Superior temporal gyrus (tissue), 1 donor: ENCODE measurements at regions not wholly inside any gene's neighbourhood (a gene's known extent, or its start where the extent isn't known, plus 50 kb on each side); places are given as distances from the start of the nearest gene placed in this dataset.
"Not testable (repeated sequence)": the region's sequence is repeated elsewhere in the genome, so short reads cannot be mapped to it uniquely, and the experiment has no call there.

Experiments
- DNase-seq: peaks from one replicate; pipeline ENCODE4 v3.0.0-alpha.2; 2016; ENCODE audit errors: extremely low spot score

GRCh38 chr2:111400598-111401253, 280.0 kb downstream of the BCL2L11 start:
- DNase-seq = not testable (repeated sequence)

GRCh38 chr2:111401270-111402140, 280.8 kb downstream of the BCL2L11 start:
- not testable (repeated sequence) for DNase-seq

GRCh38 chr2:111402450-111402849, 281.7 kb downstream of the BCL2L11 start:
- not testable (repeated sequence) for DNase-seq

GRCh38 chr2:111403287-111403686, 282.6 kb downstream of the BCL2L11 start:
- DNase-seq = not testable (repeated sequence)

GRCh38 chr2:111406616-111407015, 285.9 kb downstream of the BCL2L11 start:
- not testable (repeated sequence) for DNase-seq

- not testable (repeated sequence) for DNase-seq
Observed at GRCh38 chr2:111407632-111408194, 287.0 kb downstream of the BCL2L11 start.

GRCh38 chr2:111410868-111411406, 290.2 kb downstream of the BCL2L11 start:
- not testable (repeated sequence) for DNase-seq

GRCh38 chr2:111411867-111412681, 291.4 kb downstream of the BCL2L11 start:
- not testable (repeated sequence) for DNase-seq

- DNase-seq = not testable (repeated sequence)
Observed at GRCh38 chr2:111412841-111413650, 292.3 kb downstream of the BCL2L11 start.

- not testable (repeated sequence) for DNase-seq
Observed at GRCh38 chr2:111413950-111414349, 293.2 kb downstream of the BCL2L11 start.

- not testable (repeated sequence) for DNase-seq
Observed at GRCh38 chr2:111415765-111416743, 295.3 kb downstream of the BCL2L11 start.

GRCh38 chr2:111417026-111417425, 296.3 kb downstream of the BCL2L11 start:
- DNase-seq = not testable (repeated sequence)

- DNase-seq = not testable (repeated sequence)
Observed at GRCh38 chr2:111418091-111418875, 297.6 kb downstream of the BCL2L11 start.

GRCh38 chr2:111420074-111420473, 299.4 kb downstream of the BCL2L11 start:
- DNase-seq = not testable (repeated sequence)

- DNase-seq = not testable (repeated sequence)
Observed at GRCh38 chr2:111420835-111421234, 300.1 kb downstream of the BCL2L11 start.

GRCh38 chr2:111421949-111422348, 301.2 kb downstream of the BCL2L11 start:
- not testable (repeated sequence) for DNase-seq

GRCh38 chr2:111422562-111422961, 301.8 kb downstream of the BCL2L11 start:
- DNase-seq = not testable (repeated sequence)

GRCh38 chr2:111423184-111423583, 302.5 kb downstream of the BCL2L11 start:
- not testable (repeated sequence) for DNase-seq
